SK-N-SH treated with all-trans-retinoic acid at 6 μM for 48 hours (cell line): ENCODE measurements at regions not wholly inside any gene's neighbourhood (a gene's known extent, or its start where the extent isn't known, plus 50 kb on each side); places are given as distances from the start of the nearest gene placed in this dataset.

Source experiments
- ATAC-seq: fragments of 200-7000 bp; cut with Tn5 transposase; 3 replicates; pipeline ENCODE4 v1.9.1; 2020; ENCODE audit warnings: mild to moderate bottlenecking, moderate library complexity
- ARNTL ChIP-seq: fragments of 450-650 bp; formaldehyde crosslinking; IDR thresholded peaks from 2 replicates; pipeline ENCODE4 v1.5.0; 2020; ENCODE audit warnings: low read depth, mild to moderate bottlenecking, moderate library complexity, borderline replicate concordance
- BACH2 ChIP-seq: fragments of 250-450 bp; sonication (Bioruptor Pico); IDR thresholded peaks from 2 replicates; pipeline ENCODE4 v1.9.0; 2021; ENCODE audit warnings: mild to moderate bottlenecking, borderline replicate concordance
- CSDC2 ChIP-seq: fragments of 250-450 bp; sonication (Bioruptor Pico); IDR thresholded peaks from 2 replicates; pipeline ENCODE4 v1.5.0; 2020; ENCODE audit warnings: mild to moderate bottlenecking, moderate library complexity
- CSRNP3 ChIP-seq: fragments of 250-450 bp; sonication (Bioruptor Pico); IDR thresholded peaks from 2 replicates; pipeline ENCODE4 v1.5.1; 2021; ENCODE audit warnings: mild to moderate bottlenecking, moderate library complexity
- ESRRG ChIP-seq: fragments of 250-450 bp; sonication (Bioruptor Pico); IDR thresholded peaks from 2 replicates; pipeline ENCODE4 v1.6.1; 2021; ENCODE audit warnings: mild to moderate bottlenecking
- GLIS3 ChIP-seq: fragments of 250-450 bp; sonication (Bioruptor Pico); IDR thresholded peaks from 2 replicates; pipeline ENCODE4 v1.5.0; 2020; ENCODE audit warnings: mild to moderate bottlenecking, moderate library complexity
- ISL1 ChIP-seq: fragments of 250-450 bp; sonication (Bioruptor Pico); IDR thresholded peaks from 2 replicates; pipeline ENCODE4 v2.1.2; 2022; ENCODE audit warnings: mild to moderate bottlenecking, moderate library complexity
- OSR1 ChIP-seq: fragments of 250-450 bp; sonication (Bioruptor Pico); IDR thresholded peaks from 2 replicates; pipeline ENCODE4 v1.8.0; 2022; ENCODE audit warnings: moderate library complexity, mild to moderate bottlenecking, inconsistent platforms
- PATZ1 ChIP-seq: fragments of 250-450 bp; sonication (Bioruptor Pico); IDR thresholded peaks from 2 replicates; pipeline ENCODE4 v1.8.0; 2020; ENCODE audit warnings: mild to moderate bottlenecking, moderate library complexity, borderline replicate concordance
- PPARA ChIP-seq: fragments of 250-450 bp; sonication (Bioruptor Pico); IDR thresholded peaks from 2 replicates; pipeline ENCODE4 v1.5.0; 2020; ENCODE audit warnings: mild to moderate bottlenecking, borderline replicate concordance
- RARB ChIP-seq: fragments of 250-450 bp; sonication (Bioruptor Pico); IDR thresholded peaks from 2 replicates; pipeline ENCODE4 v1.8.0; 2021; ENCODE audit warnings: mild to moderate bottlenecking, moderate library complexity
- TCF4 ChIP-seq: fragments of 250-450 bp; sonication (Bioruptor Pico); IDR thresholded peaks from 2 replicates; pipeline ENCODE4 v1.8.0; 2021; ENCODE audit warnings: mild to moderate bottlenecking, moderate library complexity, borderline replicate concordance
- TOX ChIP-seq: fragments of 250-450 bp; sonication (Bioruptor Pico); IDR thresholded peaks from 2 replicates; pipeline ENCODE4 v1.8.0; 2021; ENCODE audit warnings: mild to moderate bottlenecking, moderate library complexity, borderline replicate concordance
- ZC3H10 ChIP-seq: fragments of 250-450 bp; sonication (Bioruptor Pico); IDR thresholded peaks from 2 replicates; pipeline ENCODE4 v1.5.1; 2021; ENCODE audit warnings: mild to moderate bottlenecking, moderate library complexity
- ZFP3 ChIP-seq: fragments of 250-450 bp; sonication (Bioruptor Pico); IDR thresholded peaks from 2 replicates; pipeline ENCODE4 v1.5.0; 2020; ENCODE audit warnings: mild to moderate bottlenecking, moderate library complexity
- ZFP30 ChIP-seq: fragments of 450-650 bp; formaldehyde crosslinking; IDR thresholded peaks from 2 replicates; pipeline ENCODE4 v1.5.0; 2022; ENCODE audit warnings: mild to moderate bottlenecking, moderate library complexity
- ZNF565 ChIP-seq: fragments of 450-650 bp; formaldehyde crosslinking; conservative IDR thresholded peaks from 2 replicates; pipeline ENCODE4 v1.5.0; 2020; ENCODE audit warnings: low read depth, mild to moderate bottlenecking, moderate library complexity
- ZNF70 ChIP-seq: fragments of 450-650 bp; formaldehyde crosslinking; IDR thresholded peaks from 2 replicates; pipeline ENCODE4 v1.5.0; 2020; ENCODE audit warnings: mild to moderate bottlenecking, moderate library complexity
- TF ChIP-seq, protein P1 (sequence below): fragments of 250-450 bp; sonication (Bioruptor Pico); IDR thresholded peaks from 2 replicates; pipeline ENCODE4 v1.8.0; 2021; ENCODE audit warnings: low read depth, mild to moderate bottlenecking, moderate library complexity, borderline replicate concordance

DNA sequence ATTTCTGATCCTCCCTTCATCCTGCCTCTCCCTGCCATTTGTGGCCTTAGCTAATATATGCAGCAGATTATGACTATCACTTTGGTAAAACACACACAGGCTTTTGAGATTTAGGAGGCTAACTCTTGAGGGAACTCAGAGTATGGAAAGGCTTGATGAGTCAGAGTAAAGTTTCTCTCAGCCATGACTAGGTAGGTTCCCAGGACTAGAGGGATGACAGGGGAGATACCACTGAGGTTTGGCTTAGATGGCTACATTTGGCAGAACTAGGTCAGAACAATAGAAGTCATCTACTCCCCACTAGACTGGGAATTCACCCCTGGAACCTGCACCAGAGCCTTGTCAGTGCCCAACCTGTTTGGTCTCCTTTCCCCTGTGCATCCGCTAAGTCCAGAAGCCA, 585.7 kb downstream of the TLL1 start:
- no peak for TF ChIP-seq CSRNP3
- TF ChIP-seq ZFP30 (CRISPR knock-in tag): no peak
- TF ChIP-seq BACH2 (CRISPR knock-in tag): no peak
- no peak for TF ChIP-seq RARB (CRISPR knock-in tag)
- TF ChIP-seq ZC3H10 (CRISPR knock-in tag): no peak
- no peak for TF ChIP-seq ZNF70 (CRISPR knock-in tag)
- ATAC-seq: no peak

- no peak for TF ChIP-seq CSRNP3
- ATAC-seq: no peak; the same call in 2 of the 3 replicates
Measured at GRCh38 chr4:166459621-166460020, 586.6 kb downstream of the TLL1 start.

DNA sequence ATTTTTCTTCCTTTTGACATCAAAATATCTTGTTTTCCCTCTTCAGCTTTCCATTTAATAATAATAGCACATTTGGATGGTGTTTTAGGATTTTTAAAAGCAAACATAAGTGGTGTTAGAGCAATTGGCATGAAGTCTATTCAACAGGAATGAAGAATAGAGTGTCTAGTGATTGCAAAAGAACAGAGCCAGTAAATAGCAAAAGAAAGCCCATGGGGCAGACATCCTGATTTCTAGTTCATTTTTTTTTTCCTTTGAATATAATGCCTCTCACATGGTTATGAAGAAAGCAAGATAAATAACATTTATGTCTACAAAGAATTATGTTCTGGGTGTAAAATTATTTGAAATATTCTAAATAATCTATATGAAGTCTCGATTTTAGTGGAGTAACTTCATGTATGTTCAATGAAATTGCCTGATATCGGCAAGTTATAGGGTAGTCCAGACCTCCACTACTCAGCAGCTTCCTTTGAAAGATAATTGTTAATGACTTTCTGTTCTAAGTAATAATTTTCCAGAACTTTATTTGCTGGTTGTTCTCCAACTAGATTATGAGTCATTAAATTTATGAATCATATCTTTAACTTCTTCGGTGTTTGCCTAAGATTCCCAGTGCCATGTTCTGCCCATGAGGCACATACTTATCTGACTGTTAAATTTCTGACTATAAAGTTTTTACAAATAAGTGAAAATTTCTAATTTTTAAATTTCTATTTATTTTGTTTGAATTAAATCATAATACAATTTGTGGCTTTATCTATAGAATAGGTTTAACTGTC, 587.9 kb downstream of the TLL1 start:
- TF ChIP-seq ISL1 (CRISPR knock-in tag) (no peak), ZFP30 (CRISPR knock-in tag) (no peak)
- peak; percentile 83 for ATAC-seq

- no peak for ATAC-seq
- no peak for TF ChIP-seq ISL1 (CRISPR knock-in tag)
- TF ChIP-seq ZNF70 (CRISPR knock-in tag): no peak
- no peak for TF ChIP-seq GLIS3 (CRISPR knock-in tag)
- no peak for TF ChIP-seq TCF4 (CRISPR knock-in tag)
- no peak for TF ChIP-seq ZFP3
- no peak for TF ChIP-seq CSRNP3
- TF ChIP-seq TOX: no peak
- TF ChIP-seq ZNF565 (CRISPR knock-in tag): no peak
- TF ChIP-seq ARNTL: no peak
Measured at GRCh38 chr4:166481055-166481454, 608.0 kb downstream of the TLL1 start.

DNA sequence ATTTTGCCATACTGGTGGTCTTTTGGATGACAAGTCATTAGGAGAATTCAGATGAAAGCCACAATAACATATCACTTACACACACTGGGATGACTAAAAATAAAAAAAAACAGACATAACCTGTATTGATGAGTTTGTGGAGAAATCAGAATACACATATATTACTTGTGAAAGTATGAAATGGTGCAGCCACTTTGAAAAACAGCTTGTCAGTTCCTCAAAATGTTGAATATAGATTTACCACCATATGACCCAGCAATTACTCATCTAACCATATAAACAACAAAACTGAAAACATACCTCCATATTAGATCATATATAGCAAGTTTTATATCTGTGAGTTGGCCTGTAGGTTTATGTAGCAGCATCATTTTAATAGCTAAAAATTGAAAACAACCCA, 608.7 kb downstream of the TLL1 start:
- TF ChIP-seq ZFP30 (CRISPR knock-in tag): no peak
- no peak for TF ChIP-seq ISL1 (CRISPR knock-in tag)
- no peak for TF ChIP-seq PPARA (CRISPR knock-in tag)
- no peak for TF ChIP-seq ZNF70 (CRISPR knock-in tag)
- TF ChIP-seq ZC3H10 (CRISPR knock-in tag): no peak
- TF ChIP-seq TOX: no peak
- TF ChIP-seq PATZ1 (CRISPR knock-in tag): no peak
- no peak for TF ChIP-seq CSDC2 (CRISPR knock-in tag)
- TF ChIP-seq CSRNP3: no peak
- TF ChIP-seq, protein P1, sequence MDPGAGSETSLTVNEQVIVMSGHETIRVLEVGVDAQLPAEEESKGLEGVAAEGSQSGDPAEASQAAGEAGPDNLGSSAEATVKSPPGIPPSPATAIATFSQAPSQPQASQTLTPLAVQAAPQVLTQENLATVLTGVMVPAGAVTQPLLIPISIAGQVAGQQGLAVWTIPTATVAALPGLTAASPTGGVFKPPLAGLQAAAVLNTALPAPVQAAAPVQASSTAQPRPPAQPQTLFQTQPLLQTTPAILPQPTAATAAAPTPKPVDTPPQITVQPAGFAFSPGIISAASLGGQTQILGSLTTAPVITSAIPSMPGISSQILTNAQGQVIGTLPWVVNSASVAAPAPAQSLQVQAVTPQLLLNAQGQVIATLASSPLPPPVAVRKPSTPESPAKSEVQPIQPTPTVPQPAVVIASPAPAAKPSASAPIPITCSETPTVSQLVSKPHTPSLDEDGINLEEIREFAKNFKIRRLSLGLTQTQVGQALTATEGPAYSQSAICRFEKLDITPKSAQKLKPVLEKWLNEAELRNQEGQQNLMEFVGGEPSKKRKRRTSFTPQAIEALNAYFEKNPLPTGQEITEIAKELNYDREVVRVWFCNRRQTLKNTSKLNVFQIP: no peak
- TF ChIP-seq BACH2 (CRISPR knock-in tag): no peak
- no peak for TF ChIP-seq ZNF565 (CRISPR knock-in tag)
- TF ChIP-seq OSR1: no peak
- no peak for TF ChIP-seq ESRRG (CRISPR knock-in tag)
- no peak for ATAC-seq
